GM19452 (cell line): ENCODE measurements at regions not wholly inside any gene's neighbourhood (a gene's known extent, or its start where the extent isn't known, plus 50 kb on each side); places are given as distances from the start of the nearest gene placed in this dataset.
"Not testable (repeated sequence)": the region's sequence is repeated elsewhere in the genome, so short reads cannot be mapped to it uniquely, and the experiment has no call there.

Experiments
- ATAC-seq: cut with Tn5 transposase; IDR thresholded peaks from one replicate; pipeline ENCODE4 v1.9.1; 2021; ENCODE audit not compliant: unreplicated experiment

DNA sequence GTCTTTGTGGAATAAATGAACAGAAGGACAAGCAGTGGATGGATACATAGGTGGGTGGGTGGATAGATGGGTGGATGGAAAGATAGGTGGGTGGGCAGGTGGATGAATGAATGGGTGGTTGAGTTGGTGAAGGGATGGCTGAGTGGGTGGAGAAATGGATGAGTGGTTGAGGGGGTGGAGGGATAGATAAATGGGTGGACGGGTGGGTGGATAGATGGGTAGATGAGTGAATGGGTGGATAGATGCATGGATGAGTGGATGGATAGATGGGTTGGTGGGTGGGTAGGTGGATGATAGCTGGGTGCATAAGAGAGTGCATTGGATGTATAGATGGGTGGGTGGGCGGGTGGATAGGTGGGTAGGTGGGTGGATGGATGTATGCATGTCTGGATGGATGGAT lies 63.5 kb downstream of the UNC93B1 start:
- ATAC-seq, result not testable (repeated sequence)

- not testable (repeated sequence) for ATAC-seq
Observed at GRCh38 chr11:67938964-67939363, 64.9 kb downstream of the UNC93B1 start.

- ATAC-seq, result not testable (repeated sequence)
Observed at GRCh38 chr11:67938371-67938770, 65.5 kb downstream of the UNC93B1 start.

DNA sequence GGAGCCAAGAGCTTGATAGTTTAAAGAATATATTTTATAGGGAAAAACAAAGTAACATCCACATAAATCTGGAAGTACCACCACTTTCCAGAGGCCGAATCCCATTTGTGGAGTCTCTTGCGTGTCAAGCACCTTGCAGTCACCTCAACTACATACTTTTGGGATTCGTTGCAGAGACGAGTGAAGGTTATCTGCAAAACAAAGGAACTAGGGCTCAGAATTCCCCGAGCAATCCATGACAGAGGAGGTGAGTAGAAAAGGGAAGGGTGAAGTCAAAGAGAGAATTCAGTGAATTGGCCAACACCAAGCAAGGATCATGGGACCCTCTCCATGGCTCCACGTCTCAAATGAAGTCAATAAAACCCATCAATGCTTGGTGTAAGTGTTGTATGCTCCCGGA lies 80.3 kb downstream of the UNC93B1 start:
- not testable (repeated sequence) for ATAC-seq

DNA sequence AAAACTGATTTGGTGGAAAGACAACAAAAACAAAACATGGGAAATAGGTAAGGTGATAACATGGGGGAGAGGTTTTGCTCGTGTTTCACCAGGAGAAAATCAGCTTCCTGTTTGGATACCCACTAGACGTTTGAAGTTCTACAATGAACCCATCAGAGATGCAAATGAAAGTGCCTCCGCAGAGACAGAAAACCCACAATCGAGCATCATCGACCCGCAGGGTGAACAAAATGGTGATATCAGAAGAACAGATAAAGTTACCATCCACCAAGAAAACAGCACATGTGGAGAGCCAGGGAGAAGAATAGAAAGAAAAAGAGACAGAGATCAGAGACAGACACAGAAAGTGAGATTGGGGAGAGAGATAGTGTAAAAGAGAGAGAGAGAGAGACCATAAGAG lies 83.4 kb downstream of the UNC93B1 start:
- not testable (repeated sequence) for ATAC-seq

GRCh38 chr11:67912184-67912583 lies 91.7 kb downstream of the UNC93B1 start:
- not testable (repeated sequence) for ATAC-seq

DNA sequence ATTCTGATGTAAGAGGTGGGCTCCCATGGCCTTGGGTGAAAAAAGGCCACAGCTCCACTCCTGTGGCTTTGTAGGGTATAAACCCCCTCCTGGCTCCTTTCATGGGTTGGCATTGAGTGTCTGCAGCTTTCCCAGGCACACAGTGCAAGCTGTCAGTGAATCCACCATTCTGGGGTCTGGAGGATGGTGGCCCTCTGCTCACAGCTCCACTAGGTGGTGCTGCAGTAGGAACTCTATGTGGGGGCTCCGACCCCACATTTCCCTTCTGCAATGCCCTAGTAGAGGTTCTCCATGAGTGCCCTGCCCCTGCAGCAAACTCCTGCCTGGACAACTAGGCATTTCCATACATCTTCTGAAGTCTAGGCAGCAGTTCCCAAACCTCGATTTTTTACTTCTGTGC lies 92.7 kb downstream of the UNC93B1 start:
- not testable (repeated sequence) for ATAC-seq

DNA sequence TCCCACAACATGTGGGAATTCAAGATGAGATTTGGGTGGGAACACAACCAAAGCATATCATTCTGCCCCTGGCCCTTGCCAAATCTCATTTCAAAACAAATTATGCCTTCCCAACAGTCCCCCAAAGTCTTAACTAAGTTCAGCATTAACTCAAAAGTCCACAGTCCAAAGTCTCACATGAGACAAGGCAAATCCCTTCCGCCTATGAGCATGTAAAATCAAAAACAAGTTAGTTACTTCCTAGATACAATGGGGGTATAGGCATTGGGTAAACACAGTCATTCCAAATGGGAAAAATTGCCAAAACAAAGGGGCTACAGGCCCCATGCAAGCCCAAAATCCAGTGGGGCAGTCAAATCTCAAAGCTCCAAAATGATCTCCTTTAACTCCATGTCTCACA lies 93.1 kb downstream of the UNC93B1 start:
- ATAC-seq, result not testable (repeated sequence)

DNA sequence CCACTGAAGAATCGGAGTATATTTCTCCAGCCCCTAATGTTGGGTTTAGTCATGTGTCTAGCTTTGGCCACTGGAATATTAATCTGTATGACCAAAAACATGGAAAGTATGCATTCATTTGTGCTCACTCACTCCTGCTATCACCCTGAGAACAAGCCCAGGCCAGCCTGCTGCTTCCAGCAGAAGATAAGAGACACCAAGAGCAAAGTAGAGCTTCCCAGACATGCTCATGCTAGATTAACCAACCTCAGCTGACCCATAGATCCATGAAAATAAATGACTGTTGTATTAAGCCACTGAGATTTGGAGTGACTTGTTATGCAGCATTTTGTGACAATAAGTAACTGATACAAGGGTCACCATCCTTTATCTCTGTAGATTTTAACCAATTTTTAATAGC lies 96.9 kb downstream of the UNC93B1 start:
- not testable (repeated sequence) for ATAC-seq

DNA sequence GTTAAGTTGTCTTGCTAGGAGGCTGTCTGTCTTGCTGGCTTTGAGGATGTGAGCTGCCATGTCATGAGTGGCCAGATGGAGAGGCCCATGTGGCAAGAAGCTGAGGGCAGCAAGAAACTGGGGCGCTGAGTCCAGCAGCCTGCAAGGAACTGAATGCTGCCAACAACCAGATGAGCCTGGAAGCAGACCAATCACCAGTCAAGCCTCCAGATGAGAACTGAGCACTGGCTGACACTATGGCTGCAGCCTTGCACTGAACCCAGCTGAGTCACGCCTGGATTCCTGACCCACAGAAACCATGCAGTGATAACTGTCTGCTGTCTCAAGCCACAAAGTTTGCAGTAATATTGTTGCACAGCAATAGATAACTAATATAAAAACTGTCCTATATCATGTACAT lies 104.4 kb downstream of the UNC93B1 start:
- not testable (repeated sequence) for ATAC-seq

DNA sequence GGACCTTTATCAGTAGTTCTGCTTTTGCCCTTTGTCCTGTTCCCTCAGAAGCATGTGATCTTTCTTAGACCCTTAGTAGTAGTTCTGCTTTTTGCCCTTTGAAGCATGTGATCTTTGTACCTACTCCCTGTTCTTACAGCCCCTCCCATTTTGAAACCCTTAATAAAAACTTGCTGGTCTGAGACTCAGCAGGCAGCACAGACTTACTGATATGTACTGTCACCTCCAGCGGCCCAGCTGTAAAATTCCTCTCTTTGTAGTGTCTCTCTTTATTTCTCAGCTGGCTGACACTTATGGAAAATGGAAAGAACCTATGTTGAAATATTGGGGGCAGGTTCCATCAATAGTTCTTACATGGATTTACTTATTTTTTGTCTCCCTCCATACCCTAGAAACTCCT lies 110.4 kb downstream of the UNC93B1 start:
- not testable (repeated sequence) for ATAC-seq

DNA sequence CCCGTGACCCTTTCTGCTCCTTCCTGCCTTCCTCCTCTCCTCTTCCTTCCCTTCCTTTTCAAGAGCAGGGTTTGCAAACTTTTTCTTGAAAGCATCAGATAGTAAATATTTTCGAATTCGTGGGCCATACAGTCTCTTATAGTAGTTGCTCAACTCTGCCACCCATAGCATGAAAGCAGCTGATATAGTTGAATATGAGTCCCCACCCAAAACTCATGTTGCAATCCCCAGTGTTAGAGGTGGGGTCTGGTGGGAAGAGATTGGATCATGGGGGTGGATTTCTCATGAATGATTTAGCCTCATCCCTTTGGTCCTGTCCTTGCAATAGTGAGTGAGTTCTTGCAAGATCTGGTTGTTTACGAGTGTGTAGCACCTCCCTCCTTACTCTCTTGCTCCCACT lies 114.3 kb downstream of the UNC93B1 start:
- not testable (repeated sequence) for ATAC-seq

DNA sequence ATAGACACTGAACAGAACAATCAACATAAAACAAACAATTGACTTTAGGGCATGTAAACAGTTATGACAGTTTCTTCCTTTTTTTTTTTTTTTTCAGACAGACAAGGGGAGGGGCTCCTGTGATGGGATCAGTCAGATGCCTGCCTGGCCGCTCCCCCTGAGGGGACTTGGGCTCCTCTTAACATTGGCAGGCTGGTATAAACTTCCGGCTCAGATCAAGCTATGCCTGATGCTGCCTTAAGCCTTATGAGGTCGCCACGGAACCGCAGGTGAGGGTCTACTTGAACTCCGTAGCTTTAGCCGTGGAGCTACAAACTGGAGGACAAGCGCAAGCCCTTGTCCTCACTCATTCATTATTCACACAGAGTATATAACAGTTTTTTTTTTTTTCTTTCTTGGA lies 115.8 kb downstream of the UNC93B1 start:
- not testable (repeated sequence) for ATAC-seq

- ATAC-seq, result not testable (repeated sequence)
Observed at GRCh38 chr11:67886672-67887071, 117.2 kb downstream of the UNC93B1 start.

DNA sequence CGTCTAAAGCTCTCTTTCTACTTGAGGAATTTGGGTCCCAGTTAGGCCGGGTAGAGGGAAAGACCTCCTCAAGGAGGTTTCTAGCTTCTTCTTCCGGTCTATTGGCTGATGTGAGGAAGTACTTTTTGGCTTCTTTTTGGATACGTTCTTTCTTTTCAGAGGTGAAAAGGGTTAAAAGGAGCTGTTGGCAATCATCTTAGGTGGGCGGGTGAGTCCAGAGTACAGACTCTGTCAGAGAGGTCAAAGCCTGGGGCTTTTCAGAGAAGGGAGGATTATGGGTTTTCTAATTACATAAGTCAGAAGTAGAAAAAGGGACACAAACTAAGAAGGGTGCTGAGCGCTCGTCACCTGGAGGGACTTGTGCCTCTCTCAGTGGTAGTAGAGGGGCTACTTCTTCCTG lies 117.7 kb downstream of the UNC93B1 start:
- not testable (repeated sequence) for ATAC-seq

- not testable (repeated sequence) for ATAC-seq
Observed at GRCh38 chr11:67885574-67885973, 118.3 kb downstream of the UNC93B1 start.

DNA sequence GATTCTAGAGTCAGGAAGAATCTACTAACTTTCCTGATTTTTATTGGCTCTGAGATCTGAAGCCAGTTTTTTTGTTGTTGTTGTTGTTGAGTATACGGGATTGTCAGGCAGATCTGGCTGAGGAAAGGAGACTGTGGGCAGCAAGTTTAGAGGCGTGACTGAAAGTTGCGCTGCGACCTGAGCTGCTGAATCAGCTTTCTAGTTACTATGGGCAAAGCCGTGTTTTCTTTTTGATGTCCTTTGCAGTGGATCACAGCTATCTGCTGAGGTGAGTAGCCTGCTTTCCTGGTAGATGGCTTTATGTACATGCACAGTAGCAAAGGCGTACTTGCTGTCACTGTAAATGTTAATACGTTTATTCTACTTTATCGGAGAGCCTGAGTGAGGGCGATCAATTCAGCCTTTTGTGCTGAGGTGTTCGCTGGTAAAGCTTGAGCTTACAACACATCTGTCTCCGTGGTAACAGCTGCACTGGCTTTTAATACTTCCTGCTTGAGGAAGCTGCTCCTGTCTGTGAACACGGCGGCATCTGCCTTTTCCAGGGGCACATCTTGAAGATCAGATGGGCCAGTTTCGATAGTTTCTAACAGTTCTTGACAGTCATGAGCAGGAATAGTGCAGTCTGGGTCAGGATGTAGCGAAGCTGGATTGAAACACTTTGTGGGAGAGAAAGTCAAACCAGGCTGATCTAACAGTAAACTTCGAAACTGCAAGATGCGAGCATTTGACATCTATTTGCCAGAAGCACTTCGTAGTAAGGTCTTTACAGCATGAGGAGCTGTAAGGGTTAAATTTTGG lies 118.9 kb downstream of the UNC93B1 start:
- ATAC-seq, result not testable (repeated sequence)

DNA sequence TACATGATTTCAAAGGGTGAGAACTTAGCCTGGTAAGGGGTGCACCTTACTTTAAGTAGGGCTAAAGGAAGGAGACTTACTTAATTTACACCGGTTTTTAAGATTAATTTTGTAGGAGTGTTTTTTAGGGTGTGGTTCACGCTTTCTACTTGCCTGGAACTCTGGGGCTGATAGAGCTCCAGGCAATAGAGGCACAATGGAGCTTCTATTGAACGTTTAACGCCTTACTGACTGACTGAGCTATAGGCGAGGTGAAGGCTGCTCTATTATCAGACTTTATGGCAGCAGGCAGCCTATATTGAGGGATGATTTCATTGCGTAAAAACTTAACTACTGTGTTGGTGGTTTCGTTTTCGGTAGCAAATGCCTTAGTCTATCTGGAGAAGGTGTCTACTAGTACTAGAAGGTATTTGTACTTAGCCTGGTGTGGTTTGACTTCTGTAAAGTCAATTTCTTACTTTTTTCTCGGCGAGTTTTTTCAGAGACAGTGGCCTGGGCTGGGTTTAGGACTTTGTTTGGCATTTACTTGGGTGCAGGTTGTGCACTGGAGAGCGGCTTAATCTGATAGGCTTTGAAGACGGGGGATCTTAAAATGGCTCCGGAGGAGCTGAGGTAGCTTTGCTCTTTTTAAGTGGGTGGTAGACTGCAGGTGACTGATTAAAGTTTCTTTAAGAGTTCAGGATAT lies 119.7 kb downstream of the UNC93B1 start:
- ATAC-seq, result not testable (repeated sequence)

DNA sequence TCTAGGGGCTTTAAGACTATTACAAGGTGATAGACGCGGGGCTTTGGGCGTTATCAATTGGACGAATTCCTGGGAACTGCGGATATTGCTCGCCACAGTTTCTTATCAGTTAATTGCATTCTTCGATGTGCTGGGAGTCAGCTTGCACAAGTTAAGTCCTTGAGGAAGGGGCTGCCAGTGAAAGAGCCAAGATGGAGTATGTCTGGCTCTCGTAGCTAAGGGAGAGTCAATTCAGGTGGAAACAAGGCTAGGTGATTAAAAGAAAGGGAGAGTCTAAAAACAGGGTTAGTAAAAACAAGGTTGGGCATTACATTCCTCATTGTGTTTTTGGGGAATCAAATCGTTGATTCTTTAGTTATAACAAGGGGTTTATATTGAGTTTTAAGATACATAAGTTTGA lies 121.6 kb downstream of the UNC93B1 start:
- ATAC-seq, result not testable (repeated sequence)

DNA sequence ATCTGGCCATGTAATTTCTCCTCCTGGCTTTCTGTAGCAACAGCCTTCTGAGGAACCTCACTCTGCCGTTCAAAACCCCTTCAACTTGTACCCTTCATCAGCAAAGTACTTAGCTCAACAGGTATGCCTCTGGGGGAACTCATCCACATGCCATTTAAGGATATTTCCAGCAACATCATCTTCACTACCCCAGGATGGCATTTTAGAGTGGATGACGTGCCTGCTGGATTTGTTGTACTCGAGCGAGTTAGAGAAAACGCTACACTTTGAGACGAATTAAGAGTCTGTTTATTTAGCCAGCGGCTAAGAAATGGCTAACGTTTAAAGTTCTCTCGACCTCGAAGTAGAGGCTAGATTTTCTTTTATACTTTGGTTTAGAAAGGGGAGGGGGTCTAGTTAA lies 122.1 kb downstream of the UNC93B1 start:
- not testable (repeated sequence) for ATAC-seq

GRCh38 chr11:67880594-67881196 lies 123.2 kb downstream of the UNC93B1 start:
- ATAC-seq, result not testable (repeated sequence)

GRCh38 chr11:67878666-67879065 lies 125.2 kb downstream of the UNC93B1 start:
- not testable (repeated sequence) for ATAC-seq
